Ascending aorta (tissue), 2 donors: ENCODE measurements at regions not wholly inside any gene's neighbourhood (a gene's known extent, or its start where the extent isn't known, plus 50 kb on each side); places are given as distances from the start of the nearest gene placed in this dataset.

Experiments
- DNase-seq, 2 donors: peaks; one replicate each; pipeline ENCODE4 v3.0.0-alpha.2; 2019; ENCODE audit warnings: low spot score in 2 of 2
- H3K27ac ChIP-seq, 2 donors: fragments of 200-600 bp; sonication (generic); one replicate each; pipeline ENCODE4 v1.5.1; 2016 to 2017; ENCODE audit warnings: mild to moderate bottlenecking in 1 of 2
- H3K27me3 ChIP-seq: fragments of 200-600 bp; sonication (generic); one replicate; pipeline ENCODE4 v1.5.1; 2017
- H3K36me3 ChIP-seq, 2 donors: fragments of 200-600 bp; sonication (generic); one replicate each; pipeline ENCODE4 v1.5.1; 2016
- H3K4me1 ChIP-seq, 2 donors: fragments of 200-600 bp; sonication (generic); one replicate each; pipeline ENCODE4 v1.5.1; 2016 to 2017; ENCODE audit warnings: mild to moderate bottlenecking in 1 of 2
- H3K4me3 ChIP-seq, 2 donors: fragments of 200-600 bp; sonication (generic); one replicate each; pipeline ENCODE4 v1.5.1; 2016 to 2017; ENCODE audit warnings: mild to moderate bottlenecking in 1 of 2
- H3K9me3 ChIP-seq, 2 donors: fragments of 200-600 bp; sonication (generic); one replicate each; pipeline ENCODE4 v1.5.1; 2016
- CTCF ChIP-seq, 3 experiments: fragments of 200-600 bp in 2 of 3; fragments of 450-650 bp in 1 of 3; sonication (generic) in 2 of 3; IDR thresholded peaks; one replicate each; pipeline ENCODE4 v1.5.1; 2016 to 2019; ENCODE audit warnings: antibody characterized with exemption in 3 of 3, mild to moderate bottlenecking in 1 of 3, moderate library complexity in 1 of 3
- intact Hi-C: fragments of 100-400 bp; cut with DNase I; formaldehyde crosslinking; loops from one replicate; pipeline ENCODE4 v1.15.1; 2023

GRCh38 chr1:97980530-97980929, 59.7 kb upstream of the DPYD start:
- no peak for TF ChIP-seq CTCF (IDR thresholded peaks at IDR 0.05)
- Histone ChIP-seq H3K27ac (no peak overlapping the region), H3K4me3 (no peak overlapping the region), H3K36me3 (no peaks in the 10 kb centered on the region), H3K4me1 (no peaks in the 10 kb centered on the region), H3K27me3 (no peaks in the 10 kb centered on the region), H3K9me3 (no peaks in the 10 kb centered on the region)
- no peak for DNase-seq
- intact Hi-C loops = no loop called here

- DNase-seq = no peak
- TF ChIP-seq CTCF (IDR thresholded peaks at IDR 0.05) = no peak
- Histone ChIP-seq H3K27ac (no peak overlapping the region), H3K4me1 (no peaks in the 10 kb centered on the region), H3K9me3 (no peaks in the 10 kb centered on the region), H3K36me3 (no peaks in the 10 kb centered on the region), H3K4me3 (no peak overlapping the region), H3K27me3 (no peaks in the 10 kb centered on the region)
- intact Hi-C loops = no loop called here
Measured at GRCh38 chr1:97976801-97977200, 56.0 kb upstream of the DPYD start.
